ACC112 (cell line): ENCODE measurements at regions not wholly inside any gene's neighbourhood (a gene's known extent, or its start where the extent isn't known, plus 50 kb on each side); places are given as distances from the start of the nearest gene placed in this dataset.

Experiments used
- H2AFZ ChIP-seq: fragments of 200-600 bp; sonication (generic); one replicate; pipeline ENCODE4 v1.6.0; 2017; ENCODE audit warnings: antibody characterized with exemption, low read length; ENCODE audit not compliant: unreplicated experiment
- H3K27ac ChIP-seq: fragments of 200-600 bp; sonication (generic); 2 replicates; pipeline ENCODE4 v1.5.1; 2014; ENCODE audit warnings: low read depth, mild to moderate bottlenecking, antibody characterized with exemption, low read length, moderate library complexity
- H3K27me3 ChIP-seq: fragments of 200-600 bp; sonication (generic); 2 replicates; pipeline ENCODE4 v1.6.1; 2014; ENCODE audit warnings: mild to moderate bottlenecking, antibody characterized with exemption, low read length, moderate library complexity, mixed read lengths; ENCODE audit not compliant: insufficient read depth
- H3K36me3 ChIP-seq: fragments of 200-600 bp; sonication (generic); 2 replicates; pipeline ENCODE4 v1.6.1; 2016; ENCODE audit warnings: mild to moderate bottlenecking, antibody characterized with exemption, low read length, moderate library complexity, mixed read lengths; ENCODE audit not compliant: insufficient read depth
- H3K4me1 ChIP-seq: fragments of 200-600 bp; sonication (generic); one replicate; pipeline ENCODE4 v1.6.1; 2016; ENCODE audit warnings: low read length, mixed read lengths; ENCODE audit not compliant: insufficient read depth, unreplicated experiment, control insufficient read depth
- H3K4me3 ChIP-seq: fragments of 200-600 bp; sonication (generic); 2 replicates; pipeline ENCODE4 v1.5.1; 2014; ENCODE audit warnings: mild to moderate bottlenecking, low read depth, low read length
- H3K79me2 ChIP-seq: fragments of 200-600 bp; sonication (generic); one replicate; pipeline ENCODE4 v1.6.0; 2016; ENCODE audit warnings: low read length; ENCODE audit not compliant: control insufficient read depth, unreplicated experiment, insufficient read depth

GRCh38 chr1:54483875-54484437, 64.1 kb upstream of the ACOT11 start:
- Histone ChIP-seq H3K79me2 (no peaks in the 10 kb centered on the region), H3K36me3 (no peaks in the 10 kb centered on the region), H3K4me1 (no peaks in the 10 kb centered on the region), H3K27ac (no peak overlapping the region), H3K4me3 (no peak overlapping the region), H2AFZ (no peak overlapping the region), H3K27me3 (no peaks in the 10 kb centered on the region; the same call in 1 of the 2 replicates)

GRCh38 chr1:54481201-54481884, 66.7 kb upstream of the ACOT11 start:
- no peaks in the 10 kb centered on the region for H3K4me1 ChIP-seq
- no peaks in the 10 kb centered on the region for H3K36me3 ChIP-seq
- no peak overlapping the region for H2AFZ ChIP-seq
- H3K4me3 ChIP-seq: no peak overlapping the region
- H3K27ac ChIP-seq: no peak overlapping the region
- no peaks in the 10 kb centered on the region for H3K79me2 ChIP-seq
- H3K27me3 ChIP-seq: no peaks in the 10 kb centered on the region; the same call in 1 of the 2 replicates

GRCh38 chr1:54480525-54480848, 67.5 kb upstream of the ACOT11 start:
- H3K79me2 ChIP-seq: no peaks in the 10 kb centered on the region
- H3K27ac ChIP-seq: no peak overlapping the region
- no peaks in the 10 kb centered on the region for H3K4me1 ChIP-seq
- H2AFZ ChIP-seq: no peak overlapping the region
- no peaks in the 10 kb centered on the region for H3K36me3 ChIP-seq
- H3K4me3 ChIP-seq: no peak overlapping the region
- peaks cover 4% of the 10 kb centered on the region for H3K27me3 ChIP-seq

DNA sequence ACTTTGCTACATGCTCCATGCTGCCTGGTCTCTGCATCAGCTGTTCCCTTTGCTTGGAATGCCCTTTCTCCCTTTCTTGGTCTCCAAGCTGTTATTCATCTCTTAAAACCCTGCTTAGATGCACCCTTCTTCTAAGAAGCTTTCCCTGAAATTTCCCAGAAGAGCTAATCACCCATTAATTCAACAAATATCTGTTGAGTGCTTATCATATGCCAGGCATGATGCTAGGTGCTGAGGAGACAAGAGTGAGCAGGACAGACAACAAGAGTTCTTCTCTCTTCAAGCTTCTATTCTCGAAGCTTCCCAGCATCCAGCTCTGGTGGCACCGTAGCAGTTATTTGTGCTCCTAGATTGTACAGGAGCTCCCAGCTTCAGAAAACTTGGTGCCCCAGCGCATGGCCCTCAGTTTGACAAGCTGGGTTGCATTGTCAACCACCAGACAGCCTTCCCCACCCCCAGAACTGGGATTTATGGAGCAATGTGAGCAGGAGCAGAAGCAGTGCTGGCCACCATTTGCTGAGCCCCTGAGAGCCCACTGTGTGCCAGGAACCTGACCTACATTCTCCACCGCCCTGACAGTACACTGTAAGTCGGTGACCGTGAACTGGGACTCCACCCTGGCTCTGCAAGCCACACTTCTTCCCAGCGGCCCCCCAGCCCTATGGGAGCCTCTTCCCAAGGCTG, 68.0 kb upstream of the ACOT11 start:
- Histone ChIP-seq H2AFZ (no peak overlapping the region), H3K27me3 (peaks cover 9% of the 10 kb centered on the region), H3K79me2 (no peaks in the 10 kb centered on the region), H3K4me1 (peaks cover 2% of the 10 kb centered on the region), H3K4me3 (no peak overlapping the region), H3K27ac (no peak overlapping the region), H3K36me3 (no peaks in the 10 kb centered on the region)

DNA sequence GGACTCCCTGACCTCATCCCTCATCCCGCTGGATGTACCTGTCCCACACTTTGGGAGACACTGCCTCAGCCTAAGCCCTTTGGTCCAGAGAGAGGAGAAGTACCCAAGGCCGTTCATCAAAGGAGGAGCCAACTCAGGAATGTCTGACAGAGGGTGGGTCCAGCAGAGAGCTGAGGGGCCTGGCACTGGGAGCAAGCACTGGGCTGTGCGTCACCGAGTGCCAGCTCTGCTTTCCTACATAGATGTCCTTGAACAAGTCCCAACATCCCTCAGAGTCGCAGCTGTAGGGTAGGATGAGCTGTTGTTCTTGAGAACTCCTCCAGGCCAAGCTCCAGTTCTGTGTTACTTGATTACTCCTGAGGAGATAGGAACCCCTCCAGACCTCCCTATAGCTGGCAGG, 68.8 kb upstream of the ACOT11 start:
- Histone ChIP-seq H2AFZ (no peak overlapping the region), H3K4me1 (peaks cover 3% of the 10 kb centered on the region), H3K36me3 (no peaks in the 10 kb centered on the region), H3K27me3 (peaks cover 16% of the 10 kb centered on the region), H3K27ac (no peak overlapping the region), H3K4me3 (no peak overlapping the region), H3K79me2 (no peaks in the 10 kb centered on the region)

GRCh38 chr1:54477153-54477561, 70.9 kb upstream of the ACOT11 start:
- Histone ChIP-seq H3K4me3 (no peak overlapping the region), H3K27ac (no peak overlapping the region), H2AFZ (no peak overlapping the region), H3K4me1 (peaks cover 3% of the 10 kb centered on the region), H3K27me3 (peaks cover 29% of the 10 kb centered on the region), H3K79me2 (no peaks in the 10 kb centered on the region), H3K36me3 (no peaks in the 10 kb centered on the region)

DNA sequence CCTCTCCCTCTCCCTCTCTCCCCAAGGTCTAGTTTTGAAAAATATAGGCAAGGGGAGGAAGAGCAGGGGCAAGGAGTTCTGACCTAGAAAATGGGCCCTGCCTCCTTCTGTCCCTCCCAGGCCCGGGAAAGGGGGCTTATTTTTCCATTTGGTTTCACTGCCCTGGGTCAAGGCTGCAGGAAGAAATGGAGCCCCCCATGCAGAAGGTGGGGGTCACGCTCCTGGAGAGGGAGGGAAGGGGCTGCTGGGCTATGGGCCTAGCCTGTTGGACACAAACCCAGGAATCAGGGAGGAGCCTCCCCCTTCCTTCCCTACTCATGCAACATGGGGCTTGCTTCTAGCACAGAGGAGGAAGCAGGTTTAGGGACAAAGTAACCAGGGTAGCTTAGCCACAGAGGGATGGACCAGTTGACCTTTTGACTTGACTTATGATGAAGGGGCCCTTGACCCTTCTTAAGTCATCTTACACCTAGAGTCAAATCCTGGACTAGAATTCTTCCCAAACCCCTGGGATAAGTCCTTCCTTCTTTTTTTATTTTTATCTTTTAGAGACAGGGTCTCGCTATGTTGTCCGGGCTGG, 70.4 kb upstream of the SSBP3 start:
- peaks cover 29% of the 10 kb centered on the region for H3K27me3 ChIP-seq
- H3K27ac ChIP-seq: no peak overlapping the region
- no peak overlapping the region for H2AFZ ChIP-seq
- no peaks in the 10 kb centered on the region for H3K36me3 ChIP-seq
- H3K79me2 ChIP-seq: no peaks in the 10 kb centered on the region
- peaks cover 3% of the 10 kb centered on the region for H3K4me1 ChIP-seq
- no peak overlapping the region for H3K4me3 ChIP-seq

GRCh38 chr1:54475946-54476516, 69.8 kb upstream of the SSBP3 start:
- Histone ChIP-seq H3K79me2 (no peaks in the 10 kb centered on the region), H3K4me1 (peaks cover 3% of the 10 kb centered on the region), H3K27me3 (peaks cover 29% of the 10 kb centered on the region), H3K36me3 (no peaks in the 10 kb centered on the region), H3K27ac (no peak overlapping the region), H3K4me3 (no peak overlapping the region), H2AFZ (no peak overlapping the region)

- Histone ChIP-seq H3K4me3 (peak overlapping the region; percentile 37; the same call in 1 of the 2 replicates), H3K36me3 (no peaks in the 10 kb centered on the region), H3K27me3 (peaks cover 29% of the 10 kb centered on the region), H2AFZ (no peak overlapping the region), H3K27ac (no peak overlapping the region), H3K79me2 (no peaks in the 10 kb centered on the region), H3K4me1 (peaks cover 3% of the 10 kb centered on the region)
Observed at GRCh38 chr1:54475357-54475881, 69.2 kb upstream of the SSBP3 start.

GRCh38 chr1:54474310-54475251, 68.4 kb upstream of the SSBP3 start:
- no peak overlapping the region for H3K27ac ChIP-seq
- peaks cover 3% of the 10 kb centered on the region for H3K4me1 ChIP-seq
- no peaks in the 10 kb centered on the region for H3K79me2 ChIP-seq
- peak overlapping the region; percentile 37; the same call in 1 of the 2 replicates for H3K4me3 ChIP-seq
- no peaks in the 10 kb centered on the region for H3K36me3 ChIP-seq
- H3K27me3 ChIP-seq: peaks cover 29% of the 10 kb centered on the region
- peak overlapping the region; percentile 25 for H2AFZ ChIP-seq
